ENCODE measurements at regions not wholly inside any gene's neighbourhood (a gene's known extent, or its start where the extent isn't known, plus 50 kb on each side); places are given as distances from the start of the nearest gene placed in this dataset.

- TF ChIP-seq CTCF (IDR thresholded peaks at IDR 0.05; ENCODE audit: low read depth, low read length, missing control alignments): no peak
- no peak for DNase-seq (ENCODE audit: low read depth)
- H3K4me3 ChIP-seq (ENCODE audit: low read depth, low read length): no peak overlapping the region
Measured at GRCh38 chr10:107623292-107623691, 458.8 kb upstream of the SORCS1 start.

- DNase-seq (ENCODE audit: low read depth): no peak
- no peak overlapping the region for H3K4me3 ChIP-seq (ENCODE audit: low read depth, low read length)
- no peak for TF ChIP-seq CTCF (IDR thresholded peaks at IDR 0.05; ENCODE audit: low read depth, low read length, missing control alignments)
Measured at GRCh38 chr10:107619139-107619538, 454.6 kb upstream of the SORCS1 start.

- no peak for DNase-seq (ENCODE audit: low read depth)
- TF ChIP-seq CTCF (IDR thresholded peaks at IDR 0.05; ENCODE audit: low read depth, low read length, missing control alignments): no peak
- no peak overlapping the region for H3K4me3 ChIP-seq (ENCODE audit: low read depth, low read length)
Measured at GRCh38 chr10:107618504-107618994, 454.0 kb upstream of the SORCS1 start.

- no peak for TF ChIP-seq CTCF (IDR thresholded peaks at IDR 0.05; ENCODE audit: low read depth, low read length, missing control alignments)
- no peak for DNase-seq (ENCODE audit: low read depth)
- no peak overlapping the region for H3K4me3 ChIP-seq (ENCODE audit: low read depth, low read length)
Measured at GRCh38 chr10:107616463-107617410, 452.2 kb upstream of the SORCS1 start.

GRCh38 chr10:107616031-107616430 is 451.5 kb upstream of the SORCS1 start:
- H3K4me3 ChIP-seq (ENCODE audit: low read depth, low read length): no peak overlapping the region
- no peak for TF ChIP-seq CTCF (IDR thresholded peaks at IDR 0.05; ENCODE audit: low read depth, low read length, missing control alignments)
- DNase-seq (ENCODE audit: low read depth): no peak

- no peak for DNase-seq (ENCODE audit: low read depth)
- no peak overlapping the region for H3K4me3 ChIP-seq (ENCODE audit: low read depth, low read length)
- TF ChIP-seq CTCF (IDR thresholded peaks at IDR 0.05; ENCODE audit: low read depth, low read length, missing control alignments): no peak
Measured at GRCh38 chr10:107614939-107615685, 450.6 kb upstream of the SORCS1 start.
